Transverse colon (tissue), 4 donors: ENCODE measurements at regions not wholly inside any gene's neighbourhood (a gene's known extent, or its start where the extent isn't known, plus 50 kb on each side); places are given as distances from the start of the nearest gene placed in this dataset.
"Not testable (repeated sequence)": the region's sequence is repeated elsewhere in the genome, so short reads cannot be mapped to it uniquely, and the experiment has no call there.

Experiments
- EP300 ChIP-seq: sonication (generic); formaldehyde crosslinking; IDR thresholded peaks from one replicate; pipeline ENCODE4 v1.6.1; 2017; ENCODE audit warnings: antibody characterized with exemption, low read depth
- POLR2A ChIP-seq: fragments of 450-650 bp; IDR thresholded peaks from one replicate; pipeline ENCODE4 v1.6.1; 2016; ENCODE audit warnings: antibody characterized with exemption, mild to moderate bottlenecking, moderate library complexity
- POLR2AphosphoS5 ChIP-seq, 3 donors: sonication (generic); formaldehyde crosslinking; IDR thresholded peaks; one replicate each; pipeline ENCODE4 v1.6.1; 2016; ENCODE audit warnings: antibody characterized with exemption in 3 of 3
- TF ChIP-seq, protein P1 (sequence below), 5 experiments: fragments of 200-600 bp in 3 of 5; fragments of 450-650 bp in 2 of 5; sonication (generic) in 3 of 5; IDR thresholded peaks; 1 replicate in 2 of 5; 2 replicates in 3 of 5; pipeline ENCODE4 v1.5.1; 2016 to 2017; ENCODE audit warnings: antibody characterized with exemption in 5 of 5, inconsistent platforms in 3 of 5, mild to moderate bottlenecking in 2 of 5, moderate library complexity in 1 of 5

DNA sequence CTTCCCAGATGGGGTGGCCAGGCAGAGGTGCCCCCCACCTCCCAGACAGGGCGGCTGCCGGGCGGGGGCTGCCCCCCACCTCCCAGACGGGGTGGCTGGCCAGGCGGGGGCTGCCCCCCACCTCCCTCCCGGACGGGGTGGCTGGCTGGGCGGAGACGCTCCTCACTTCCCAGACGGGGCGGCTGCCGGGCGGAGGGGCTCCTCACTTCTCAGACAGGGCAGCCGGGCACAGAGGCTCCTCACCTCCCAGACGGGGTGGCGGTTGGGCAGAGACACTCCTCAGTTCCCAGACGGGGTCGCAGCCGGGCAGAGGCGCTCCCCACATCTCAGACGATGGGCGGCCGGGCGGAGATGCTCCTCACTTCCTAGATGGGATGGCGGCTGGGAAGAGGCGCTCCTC is 76.4 kb upstream of the AADAT start:
- TF ChIP-seq POLR2AphosphoS5 (IDR thresholded peaks at IDR 0.05); EP300; POLR2A: not testable (repeated sequence)
- TF ChIP-seq, protein P1, sequence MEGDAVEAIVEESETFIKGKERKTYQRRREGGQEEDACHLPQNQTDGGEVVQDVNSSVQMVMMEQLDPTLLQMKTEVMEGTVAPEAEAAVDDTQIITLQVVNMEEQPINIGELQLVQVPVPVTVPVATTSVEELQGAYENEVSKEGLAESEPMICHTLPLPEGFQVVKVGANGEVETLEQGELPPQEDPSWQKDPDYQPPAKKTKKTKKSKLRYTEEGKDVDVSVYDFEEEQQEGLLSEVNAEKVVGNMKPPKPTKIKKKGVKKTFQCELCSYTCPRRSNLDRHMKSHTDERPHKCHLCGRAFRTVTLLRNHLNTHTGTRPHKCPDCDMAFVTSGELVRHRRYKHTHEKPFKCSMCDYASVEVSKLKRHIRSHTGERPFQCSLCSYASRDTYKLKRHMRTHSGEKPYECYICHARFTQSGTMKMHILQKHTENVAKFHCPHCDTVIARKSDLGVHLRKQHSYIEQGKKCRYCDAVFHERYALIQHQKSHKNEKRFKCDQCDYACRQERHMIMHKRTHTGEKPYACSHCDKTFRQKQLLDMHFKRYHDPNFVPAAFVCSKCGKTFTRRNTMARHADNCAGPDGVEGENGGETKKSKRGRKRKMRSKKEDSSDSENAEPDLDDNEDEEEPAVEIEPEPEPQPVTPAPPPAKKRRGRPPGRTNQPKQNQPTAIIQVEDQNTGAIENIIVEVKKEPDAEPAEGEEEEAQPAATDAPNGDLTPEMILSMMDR (IDR thresholded peaks at IDR 0.05) = not testable (repeated sequence)
